Tibial nerve (tissue), 4 donors: ENCODE measurements at regions not wholly inside any gene's neighbourhood (a gene's known extent, or its start where the extent isn't known, plus 50 kb on each side); places are given as distances from the start of the nearest gene placed in this dataset.
"Not testable (repeated sequence)": the region's sequence is repeated elsewhere in the genome, so short reads cannot be mapped to it uniquely, and the experiment has no call there.

Experiments
- DNase-seq, 2 donors: peaks; one replicate each; pipeline ENCODE4 v3.0.0-alpha.2; 2019; ENCODE audit warnings: low spot score in 2 of 2
- H3K27ac ChIP-seq, 4 donors: fragments of 200-600 bp; sonication (generic) in 3 of 4; one replicate each; pipeline ENCODE4 v1.5.1; 2017 to 2019; ENCODE audit warnings: mild to moderate bottlenecking in 1 of 4
- H3K27me3 ChIP-seq, 2 donors: fragments of 200-600 bp; sonication (generic) in 1 of 2; one replicate each; pipeline versions ENCODE4 v1.5.1 to v1.6.0; 2017 to 2019
- H3K36me3 ChIP-seq, 3 donors: fragments of 200-600 bp; sonication (generic); one replicate each; pipeline ENCODE4 v1.5.1; 2018 to 2019
- H3K4me1 ChIP-seq, 4 donors: fragments of 200-600 bp; sonication (generic) in 3 of 4; one replicate each; pipeline ENCODE4 v1.5.1; 2017 to 2019
- H3K4me3 ChIP-seq, 4 donors: fragments of 200-600 bp; sonication (generic) in 3 of 4; one replicate each; pipeline ENCODE4 v1.5.1; 2017 to 2019; ENCODE audit warnings: mild to moderate bottlenecking in 1 of 4, moderate library complexity in 1 of 4
- H3K9me3 ChIP-seq, 4 donors: fragments of 200-600 bp; sonication (generic) in 3 of 4; one replicate each; pipeline ENCODE4 v1.5.1; 2017 to 2019
- CTCF ChIP-seq, 5 experiments: fragments of 200-600 bp in 3 of 5; fragments of 450-650 bp in 2 of 5; sonication (generic) in 3 of 5; IDR thresholded peaks; one replicate each; pipeline ENCODE4 v1.5.1; 2016 to 2019; ENCODE audit warnings: antibody characterized with exemption in 5 of 5, mild to moderate bottlenecking in 3 of 5, moderate library complexity in 2 of 5
- EP300 ChIP-seq, 2 donors: sonication (generic); formaldehyde crosslinking; IDR thresholded peaks; one replicate each; pipeline ENCODE4 v1.6.1; 2017; ENCODE audit warnings: antibody characterized with exemption in 2 of 2, mild to moderate bottlenecking in 1 of 2
- POLR2A ChIP-seq, 2 donors: fragments of 450-650 bp; IDR thresholded peaks; one replicate each; pipeline ENCODE4 v1.6.1; 2017; ENCODE audit warnings: antibody characterized with exemption in 2 of 2, mild to moderate bottlenecking in 2 of 2, moderate library complexity in 2 of 2
- WGBS, 2 donors: methylation state at CpG; one replicate each; pipeline ENCODE4 v1.1.5; 2018; 5-methylcytosine and 5-hydroxymethylcytosine counted together

DNA sequence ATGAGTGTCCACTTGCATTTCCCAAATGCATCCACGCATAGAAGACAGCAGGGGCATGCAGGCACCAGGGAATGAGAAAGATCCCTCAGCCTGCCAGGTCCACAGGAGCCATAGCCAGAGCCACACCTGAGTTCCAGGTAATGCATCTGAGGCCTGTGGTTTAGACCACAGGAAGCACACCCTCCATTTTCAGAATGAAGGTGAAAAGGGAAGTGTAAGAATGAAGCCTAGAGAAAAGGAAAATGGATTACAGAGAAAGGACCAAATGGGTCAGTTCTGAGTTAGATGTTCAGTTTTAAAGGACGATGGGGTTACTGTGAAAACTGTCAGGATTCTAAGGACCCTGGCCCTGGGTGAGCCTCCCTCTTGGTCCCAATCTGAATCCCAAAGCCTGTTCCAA lies 1283.2 kb downstream of the TMEM121 start:
- Histone ChIP-seq H3K27ac (no peak overlapping the region), H3K27me3 (no peaks in the 10 kb centered on the region), H3K9me3 (no peaks in the 10 kb centered on the region), H3K4me3 (no peak overlapping the region), H3K4me1 (no peaks in the 10 kb centered on the region), H3K36me3 (no peaks in the 10 kb centered on the region)
- DNase-seq: no peak
- TF ChIP-seq POLR2A (IDR thresholded peaks at IDR 0.05) (no peak), EP300 (IDR thresholded peaks at IDR 0.05) (no peak), CTCF (IDR thresholded peaks at IDR 0.05) (no peak)
- WGBS, 2 donors: 62 to 71% methylated on average over 2 of the region's 2 CpGs

- not testable (repeated sequence) for H3K4me3 ChIP-seq, H3K36me3 ChIP-seq, DNase-seq, H3K4me1 ChIP-seq, H3K9me3 ChIP-seq, H3K27me3 ChIP-seq, H3K27ac ChIP-seq
- 71 to 76% methylated on average over 13 of the region's 13 CpGs for WGBS, 2 donors
Measured at GRCh38 chr14:106810168-106810567, 1283.8 kb downstream of the TMEM121 start.

DNA sequence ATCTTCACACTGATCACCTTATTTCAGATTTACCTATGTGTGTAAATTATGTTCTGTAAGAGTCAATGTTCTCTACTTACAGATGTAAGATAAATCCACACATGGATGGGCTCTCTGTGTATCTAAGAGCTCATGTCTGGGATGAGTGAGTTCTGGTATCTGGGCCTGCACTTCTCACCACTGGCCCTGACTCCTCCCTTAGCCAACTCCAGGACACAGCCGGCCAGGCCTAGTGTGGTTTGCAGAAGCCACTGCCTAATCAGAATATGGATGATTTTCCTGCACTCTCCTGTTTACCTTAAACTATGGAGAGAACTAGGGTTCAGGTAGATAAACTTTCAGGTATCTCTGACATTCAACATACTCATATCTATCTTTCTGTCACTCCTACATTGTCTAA lies 1284.8 kb downstream of the TMEM121 start:
- Histone ChIP-seq H3K4me1 (no peaks in the 10 kb centered on the region), H3K36me3 (no peaks in the 10 kb centered on the region), H3K27me3 (no peaks in the 10 kb centered on the region), H3K4me3 (no peak overlapping the region), H3K9me3 (no peaks in the 10 kb centered on the region), H3K27ac (no peak overlapping the region)
- TF ChIP-seq EP300 (IDR thresholded peaks at IDR 0.05) (no peak), CTCF (IDR thresholded peaks at IDR 0.05) (no peak), POLR2A (IDR thresholded peaks at IDR 0.05) (no peak)
- 80 to 85% methylated on average over 1 of the region's 1 CpG for WGBS, 2 donors
- DNase-seq: no peak

DNA sequence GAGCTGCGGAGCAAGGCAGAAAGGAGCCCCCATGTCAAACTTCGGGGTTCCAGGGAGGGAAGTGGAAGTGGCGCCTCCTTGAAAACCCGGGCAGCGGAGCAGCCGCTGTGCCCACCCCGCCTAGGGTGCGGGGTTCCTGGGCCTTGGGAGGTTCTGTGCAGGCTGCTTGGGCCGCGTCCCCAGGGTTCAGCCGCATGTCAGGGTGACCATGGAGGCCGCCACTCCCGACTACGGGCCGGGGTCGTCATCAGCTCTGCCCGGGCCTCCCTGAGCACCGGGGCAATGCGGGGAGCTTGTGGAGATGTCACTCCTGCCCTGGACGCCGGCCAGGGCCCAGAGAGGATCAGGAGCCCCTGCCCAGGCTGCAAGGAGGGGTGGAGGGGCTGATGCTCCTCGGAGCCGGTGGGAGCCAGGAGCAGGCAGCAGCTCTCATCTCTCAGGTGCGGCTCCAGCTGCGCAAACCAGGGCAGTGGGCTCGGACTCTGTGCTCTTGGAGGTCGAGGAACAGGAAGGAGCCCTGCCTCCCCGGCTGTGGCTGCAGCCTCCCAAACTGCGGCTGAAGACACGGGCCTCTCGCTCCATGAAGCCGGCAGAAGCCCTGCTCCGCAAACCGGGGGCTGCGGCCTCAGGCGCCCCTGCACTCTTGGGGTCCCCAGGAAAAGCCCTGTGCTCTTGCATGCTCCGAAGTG lies 1286.5 kb downstream of the TMEM121 start:
- Histone ChIP-seq H3K27me3 (no peaks in the 10 kb centered on the region), H3K9me3 (no peaks in the 10 kb centered on the region), H3K4me1 (no peaks in the 10 kb centered on the region), H3K36me3 (no peaks in the 10 kb centered on the region), H3K4me3 (no peak overlapping the region), H3K27ac (no peak overlapping the region)
- WGBS, 2 donors: 86 to 90% methylated on average over 20 to 24 of the region's 37 CpGs
- no peak for DNase-seq
- no peak for TF ChIP-seq EP300 (IDR thresholded peaks at IDR 0.05)
- TF ChIP-seq POLR2A (IDR thresholded peaks at IDR 0.05): no peak
- TF ChIP-seq CTCF (IDR thresholded peaks at IDR 0.05): no peak

GRCh38 chr14:106813477-106813823 lies 1287.1 kb downstream of the TMEM121 start:
- no peaks in the 10 kb centered on the region for H3K36me3 ChIP-seq
- H3K4me3 ChIP-seq: no peak overlapping the region
- H3K27me3 ChIP-seq: no peaks in the 10 kb centered on the region
- H3K4me1 ChIP-seq: no peaks in the 10 kb centered on the region
- no peak for TF ChIP-seq POLR2A (IDR thresholded peaks at IDR 0.05)
- no peaks in the 10 kb centered on the region for H3K9me3 ChIP-seq
- 60 to 77% methylated on average over 8 to 9 of the region's 9 CpGs for WGBS, 2 donors
- H3K27ac ChIP-seq: no peak overlapping the region
- no peak for DNase-seq

DNA sequence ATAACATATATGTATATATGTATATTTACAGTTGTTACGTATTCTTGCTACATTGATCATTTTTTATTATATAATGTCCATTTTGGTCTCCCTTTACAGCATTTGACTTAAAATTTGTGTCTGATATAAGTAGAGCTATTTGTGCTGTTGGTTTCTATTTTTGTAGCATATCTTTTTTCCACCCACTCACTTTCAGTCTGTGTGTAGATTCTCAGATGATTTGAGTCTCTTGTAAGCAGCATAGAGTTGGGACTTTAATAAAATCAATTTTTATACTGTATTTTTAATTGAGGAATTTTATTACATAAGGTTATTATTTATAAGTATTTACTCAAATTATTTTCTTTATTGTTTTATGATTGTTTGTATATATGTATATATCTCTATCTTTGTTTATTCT lies 1293.7 kb downstream of the TMEM121 start:
- no peak overlapping the region for H3K4me3 ChIP-seq
- H3K4me1 ChIP-seq: no peaks in the 10 kb centered on the region
- no peaks in the 10 kb centered on the region for H3K36me3 ChIP-seq
- TF ChIP-seq POLR2A (IDR thresholded peaks at IDR 0.05): no peak
- no peak for TF ChIP-seq CTCF (IDR thresholded peaks at IDR 0.05)
- no peak for TF ChIP-seq EP300 (IDR thresholded peaks at IDR 0.05)
- H3K27ac ChIP-seq: no peak overlapping the region
- DNase-seq: no peak
- H3K27me3 ChIP-seq: no peaks in the 10 kb centered on the region
- H3K9me3 ChIP-seq: no peaks in the 10 kb centered on the region
- WGBS, 2 donors: 76 to 98% methylated on average over 1 of the region's 1 CpG
